GM21717 (cell line): ENCODE measurements at regions not wholly inside any gene's neighbourhood (a gene's known extent, or its start where the extent isn't known, plus 50 kb on each side); places are given as distances from the start of the nearest gene placed in this dataset.

Experiments used
- ATAC-seq: cut with Tn5 transposase; IDR thresholded peaks from one replicate; pipeline ENCODE4 v1.9.1; 2021; ENCODE audit warnings: mild to moderate bottlenecking, moderate library complexity; ENCODE audit not compliant: unreplicated experiment

DNA sequence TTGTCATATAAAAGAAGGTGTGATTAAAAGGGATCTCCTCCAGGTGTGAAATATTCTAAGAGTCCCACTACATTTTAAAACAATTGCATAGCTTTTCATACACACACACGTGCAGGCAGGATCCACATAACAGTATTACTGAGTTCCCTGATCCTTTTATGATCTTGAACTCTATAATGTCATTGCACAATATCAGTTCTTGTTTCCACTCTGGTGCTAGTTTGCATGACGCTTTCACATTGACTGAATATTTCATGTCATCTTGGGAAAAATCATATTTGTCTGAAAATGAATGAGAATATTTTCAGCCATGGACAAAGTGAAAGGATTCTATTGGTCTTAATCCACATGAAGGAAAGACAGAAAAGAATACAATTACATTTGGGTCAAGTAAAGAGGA lies 703.8 kb downstream of the CDH8 start:
- ATAC-seq, result no peak

DNA sequence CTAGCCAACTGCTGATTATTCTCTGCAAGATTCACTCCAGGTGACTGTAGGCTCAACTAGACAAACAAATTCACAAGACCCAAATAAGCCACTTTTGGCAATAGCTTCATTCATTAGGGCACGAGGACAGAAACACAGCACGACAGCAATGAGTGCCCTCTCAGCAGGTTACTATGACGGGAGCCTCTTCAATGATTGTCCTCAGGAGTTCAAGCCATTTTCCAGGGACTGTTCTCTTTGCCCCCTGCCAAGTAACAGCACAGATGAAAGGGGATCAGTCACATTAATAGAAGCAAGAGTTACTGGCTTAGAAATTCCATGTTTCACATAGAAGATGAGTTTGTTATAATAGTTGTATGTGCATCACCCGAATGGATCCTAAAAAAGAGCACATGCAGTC lies 712.2 kb downstream of the CDH8 start:
- ATAC-seq, result no peak

DNA sequence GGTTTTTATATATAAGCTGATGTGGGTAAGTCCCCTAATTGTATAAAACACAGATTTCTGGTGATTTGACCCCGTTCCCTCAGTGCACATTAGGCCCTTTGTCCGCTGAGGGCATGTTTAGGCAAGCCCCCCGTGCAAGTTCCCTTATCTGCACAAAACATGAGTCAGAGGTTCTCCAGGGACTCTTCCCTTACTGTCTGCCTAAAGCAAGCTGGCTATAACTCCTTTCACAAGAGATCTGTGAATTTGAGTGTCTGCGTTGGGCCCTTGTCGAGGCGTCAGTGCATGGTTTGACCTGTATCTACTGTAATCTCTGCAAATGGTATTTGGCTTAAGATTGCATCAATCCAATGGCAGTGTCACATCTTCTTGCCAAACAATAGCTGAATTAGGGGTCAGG lies 712.8 kb downstream of the CDH8 start:
- ATAC-seq, result no peak

DNA sequence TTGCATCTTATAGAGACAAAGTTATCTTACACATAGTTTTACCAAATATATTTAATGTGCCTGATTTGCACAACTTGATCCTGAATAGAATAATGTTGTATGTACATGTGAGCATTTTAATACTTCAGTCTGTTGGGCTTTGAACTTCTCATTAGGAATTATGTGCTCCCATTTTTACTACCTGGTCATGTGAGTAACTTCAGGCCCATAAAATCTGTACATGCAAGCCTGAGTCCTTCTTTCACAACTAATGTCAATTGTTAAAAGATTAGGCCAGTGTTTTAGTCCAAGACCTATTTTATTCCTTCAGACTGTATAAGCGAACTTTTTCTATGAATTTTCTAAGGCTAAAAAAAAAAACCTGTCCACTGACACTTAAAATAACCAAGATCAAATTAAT lies 715.4 kb downstream of the CDH8 start:
- no peak for ATAC-seq

DNA sequence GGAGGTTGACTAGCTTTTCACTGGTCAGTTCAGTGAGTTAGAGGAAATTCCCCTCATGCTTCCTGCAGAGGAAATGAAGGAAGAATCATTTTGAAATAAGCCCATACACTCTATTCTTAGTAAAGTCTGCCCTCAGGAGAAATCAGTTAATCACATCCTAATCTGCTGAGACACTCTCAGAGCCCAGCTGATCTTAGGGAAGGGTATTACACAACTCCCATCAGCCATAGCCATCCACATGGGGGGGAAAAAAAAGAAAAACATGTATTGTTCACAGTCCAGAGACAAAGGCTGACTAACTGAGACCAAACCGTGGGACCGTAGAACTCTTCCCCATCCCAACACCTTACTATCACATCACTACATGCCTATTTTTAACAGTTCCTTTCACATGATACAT lies 722.3 kb downstream of the CDH8 start:
- ATAC-seq, result no peak

DNA sequence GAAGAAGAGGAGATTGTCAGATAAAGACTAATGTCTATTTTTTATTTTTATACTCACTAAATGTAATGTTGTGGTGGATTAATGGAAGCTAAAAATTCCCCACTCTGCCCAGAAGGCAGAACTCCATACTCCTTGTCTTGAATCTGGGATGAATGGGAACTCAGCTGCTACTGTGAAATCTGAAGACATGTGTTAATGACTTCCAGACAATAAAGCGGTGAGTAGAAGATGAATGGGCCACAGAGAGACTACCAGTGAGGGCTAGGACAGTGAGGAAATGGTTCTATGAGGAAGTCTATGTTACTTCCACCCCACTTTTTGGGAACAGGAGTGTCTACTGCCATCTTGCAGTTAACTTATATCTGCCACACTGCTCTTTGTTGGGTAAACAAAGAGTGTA lies 726.9 kb downstream of the CDH8 start:
- no peak for ATAC-seq

DNA sequence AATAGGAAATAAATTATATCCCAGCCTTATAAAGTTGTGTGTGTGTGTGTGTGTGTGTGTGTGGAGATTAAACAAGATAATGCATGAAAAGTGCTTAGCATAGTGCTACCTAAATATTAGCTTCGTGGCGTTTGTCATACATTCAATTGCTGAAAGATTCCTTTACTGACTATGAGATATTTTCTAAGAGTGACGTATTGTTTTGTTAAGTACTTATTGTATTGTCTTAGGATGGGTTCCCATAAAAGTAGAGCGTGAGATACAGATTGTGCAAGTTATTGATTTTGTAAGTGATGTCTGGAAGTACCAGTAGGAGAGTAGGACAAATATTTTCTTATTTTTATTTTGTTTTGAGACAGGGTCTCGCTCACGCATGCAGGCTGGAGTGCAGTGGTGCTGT lies 730.0 kb downstream of the CDH8 start:
- ATAC-seq, result no peak

DNA sequence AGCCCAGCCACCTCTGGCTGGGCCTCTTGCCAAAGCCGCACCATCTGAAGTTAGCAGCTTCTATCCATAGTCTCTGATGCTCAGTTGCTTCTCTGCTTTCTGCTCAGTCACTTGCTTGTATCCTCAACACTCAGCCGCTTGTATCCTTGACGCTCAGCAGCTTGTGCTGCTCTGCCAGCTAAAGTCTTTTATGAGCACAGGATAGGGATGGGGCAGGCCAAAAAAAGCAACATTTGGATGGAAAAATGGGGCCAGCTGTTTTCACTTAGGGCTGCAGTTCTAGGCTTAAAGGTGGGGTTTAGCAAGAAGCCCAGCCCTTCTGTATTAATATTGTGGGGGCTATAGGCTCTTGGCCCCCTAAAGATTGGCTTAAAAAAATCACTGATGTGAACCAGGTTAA lies 739.4 kb downstream of the CDH8 start:
- no peak for ATAC-seq

DNA sequence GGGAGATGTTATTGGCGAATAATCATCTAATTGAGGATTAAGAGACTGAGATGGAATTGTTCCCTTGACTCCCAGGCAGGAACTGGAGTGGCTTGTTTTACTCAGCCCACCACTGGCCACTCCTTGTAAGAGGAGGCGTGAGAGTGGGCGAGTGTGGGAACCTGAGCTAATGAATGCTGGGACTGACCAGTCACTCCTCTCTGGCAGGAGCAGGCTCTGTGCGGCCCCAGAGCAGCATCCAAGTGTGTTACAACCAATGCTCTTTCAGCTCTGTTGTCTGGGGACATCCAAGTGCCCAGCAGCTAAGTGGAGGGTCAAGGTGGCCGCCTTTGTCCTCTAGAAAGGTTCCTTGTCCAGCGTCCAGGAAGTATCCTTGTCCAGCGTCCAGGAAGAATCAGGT lies 739.9 kb downstream of the CDH8 start:
- no peak for ATAC-seq

DNA sequence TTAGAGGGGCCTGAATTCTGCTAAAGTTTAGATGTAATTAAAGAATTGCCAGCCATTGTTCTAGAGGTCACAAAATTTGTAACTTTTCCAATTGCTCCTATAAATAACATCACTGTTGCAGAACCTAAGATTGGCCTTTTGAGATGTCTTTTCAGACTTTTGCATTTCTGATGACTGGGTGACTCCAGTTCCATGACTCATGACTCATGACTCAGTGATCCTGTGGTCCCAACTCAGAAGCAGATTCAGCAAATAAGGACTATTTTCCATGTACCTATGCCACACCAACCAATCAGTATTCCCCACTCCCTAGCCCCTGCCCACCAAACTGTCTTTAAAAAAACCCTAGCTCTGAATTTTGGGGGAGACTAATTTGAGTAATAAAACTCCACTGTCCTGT lies 740.9 kb downstream of the CDH8 start:
- no peak for ATAC-seq

DNA sequence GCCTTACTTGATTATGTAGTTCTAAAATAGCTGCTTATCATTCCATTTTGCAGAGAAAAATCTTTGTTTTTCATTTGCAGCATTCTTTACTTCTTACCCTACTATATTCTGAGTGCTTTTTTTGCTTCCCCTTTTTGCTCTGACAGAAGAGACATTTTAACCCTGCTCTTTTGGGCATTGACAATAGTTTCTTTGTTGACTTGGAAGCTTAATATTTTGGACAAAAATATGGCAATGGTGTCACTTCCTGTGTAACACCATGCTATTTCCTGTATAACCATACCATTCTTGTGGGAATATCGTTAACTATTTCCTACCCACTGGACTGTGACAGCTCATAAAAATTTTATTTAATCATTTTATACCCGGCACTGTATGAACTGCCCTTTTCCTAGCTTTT lies 747.1 kb downstream of the CDH8 start:
- ATAC-seq, result no peak

DNA sequence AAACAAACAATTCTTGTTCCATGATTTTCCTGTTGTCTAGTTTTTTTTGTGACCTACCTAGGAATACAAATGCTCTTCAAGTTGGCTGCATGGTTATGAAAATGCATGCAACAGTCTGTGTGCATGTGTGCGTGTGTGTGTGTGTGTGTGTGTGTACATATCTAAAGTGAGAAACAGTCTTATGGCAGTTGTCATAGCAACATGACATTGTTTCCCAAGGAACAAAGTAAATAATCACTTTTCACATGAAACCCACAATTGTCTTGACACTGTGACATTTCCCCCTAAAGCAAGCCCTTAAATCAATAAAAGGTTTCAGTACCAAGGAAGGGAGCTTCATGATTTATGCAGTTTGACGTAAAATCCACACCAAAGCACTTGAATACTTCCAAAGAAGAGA lies 758.4 kb downstream of the CDH8 start:
- no peak for ATAC-seq

DNA sequence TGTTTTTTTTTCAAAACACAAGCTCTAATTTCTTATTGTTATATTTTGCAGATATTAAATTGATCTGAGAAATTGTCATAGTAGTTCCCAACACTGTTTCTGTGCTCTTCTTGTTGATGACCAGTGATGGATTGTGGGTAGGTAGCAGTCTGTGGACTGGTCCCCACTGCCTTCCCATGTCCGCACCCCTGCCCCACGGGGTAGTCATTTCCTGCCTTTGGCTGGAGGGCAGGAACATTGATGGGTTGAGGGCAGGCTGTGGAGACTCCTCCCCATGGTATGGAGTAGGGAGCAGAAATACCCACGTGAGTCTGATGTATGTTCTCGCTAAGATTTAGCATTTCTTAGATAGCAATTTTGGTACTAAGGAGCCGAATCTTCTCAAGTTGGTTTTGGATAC lies 762.0 kb downstream of the CDH8 start:
- no peak for ATAC-seq

DNA sequence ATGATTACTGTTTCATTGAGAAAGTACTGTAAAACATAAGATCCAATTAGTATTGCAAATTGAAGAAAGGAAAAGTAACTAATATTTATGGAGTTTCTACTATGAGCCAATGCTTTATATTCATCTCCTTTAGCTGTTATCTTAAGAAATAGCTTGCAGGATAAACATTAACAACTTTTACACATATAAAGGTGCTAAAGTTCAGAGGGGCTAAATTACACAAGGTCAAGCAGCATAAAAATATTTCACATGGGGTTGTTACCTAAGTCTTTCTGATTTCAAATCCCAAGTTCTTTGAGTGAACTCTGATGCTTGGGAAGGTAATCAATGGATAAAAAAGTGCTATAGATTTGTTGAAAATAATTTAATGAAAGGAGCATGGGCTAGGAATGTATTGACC lies 765.5 kb downstream of the CDH8 start:
- no peak for ATAC-seq

DNA sequence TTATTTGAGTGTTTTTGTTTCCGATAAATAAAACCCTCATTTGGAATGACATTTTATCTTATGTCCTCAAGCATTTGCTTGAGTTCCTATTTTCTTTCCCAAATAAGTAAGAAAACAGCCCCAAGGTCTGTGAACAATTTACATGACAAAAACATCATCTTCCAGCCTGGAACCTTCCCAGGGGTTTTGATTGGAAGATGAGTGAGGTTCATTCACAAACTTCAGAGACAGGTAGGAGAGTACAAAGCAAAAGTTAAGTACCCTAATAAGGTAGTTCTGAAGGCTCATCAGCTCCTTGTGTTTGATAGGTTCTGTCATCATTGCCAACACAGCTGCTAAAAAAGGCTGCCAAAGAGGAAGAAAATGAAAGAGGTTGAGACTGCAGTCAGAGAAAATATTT lies 772.8 kb downstream of the CDH8 start:
- ATAC-seq, result no peak

DNA sequence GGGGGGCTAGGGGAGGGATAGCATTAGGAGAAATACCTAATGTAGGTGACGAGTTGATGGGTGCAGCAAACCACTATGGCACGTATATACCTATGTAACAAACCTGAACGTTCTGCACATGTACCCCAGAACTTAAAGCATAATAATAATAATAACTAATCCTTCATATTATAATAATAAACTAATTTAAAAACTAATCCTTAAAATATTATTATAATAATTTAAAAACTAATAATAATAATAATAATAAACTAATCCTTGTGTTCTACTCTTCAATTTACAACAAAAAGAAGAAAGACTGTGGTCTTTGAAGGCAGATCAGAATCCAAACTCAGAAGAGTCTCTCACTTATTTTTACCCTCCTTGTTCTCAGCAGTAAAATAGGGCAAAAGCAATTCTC lies 774.9 kb downstream of the CDH8 start:
- no peak for ATAC-seq

DNA sequence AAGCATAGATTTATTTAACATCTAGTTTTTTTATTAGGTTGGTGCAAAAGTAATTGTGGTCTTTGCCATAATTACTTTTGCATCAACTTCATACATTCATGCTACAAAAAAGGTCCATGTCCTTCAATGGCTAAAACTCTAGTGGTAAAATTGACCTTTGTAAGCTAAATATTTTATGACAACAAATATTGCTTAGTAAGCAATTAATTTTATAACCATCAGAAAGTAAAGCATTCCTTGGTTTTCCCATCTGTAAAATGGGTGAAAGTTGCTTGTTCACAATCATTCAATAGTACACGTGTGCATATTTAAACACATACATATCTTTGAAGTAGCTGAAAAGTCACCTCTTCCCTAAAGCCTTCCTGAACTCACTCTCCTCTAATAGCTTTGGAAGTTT lies 789.6 kb downstream of the CDH8 start:
- no peak for ATAC-seq

DNA sequence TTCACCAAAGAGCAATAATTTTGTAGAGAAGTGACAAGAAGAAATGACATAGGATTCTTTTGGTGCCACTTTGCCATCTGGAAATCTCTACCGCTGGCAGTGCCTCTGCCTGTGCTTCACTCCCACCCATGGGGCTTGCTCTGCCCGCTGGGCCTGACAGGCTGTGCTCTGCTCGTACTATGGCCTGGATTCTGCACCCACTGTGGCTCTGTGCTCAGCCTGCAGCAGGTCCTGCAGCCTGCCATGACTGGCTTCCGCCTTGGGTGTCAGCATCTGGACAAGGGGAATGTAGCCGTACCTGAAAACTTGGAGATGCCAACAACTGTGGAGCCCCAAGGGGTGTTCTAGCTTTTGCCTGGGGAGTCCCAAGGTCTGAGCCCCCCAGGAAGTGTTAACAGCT lies 792.3 kb downstream of the CDH8 start:
- ATAC-seq, result no peak

DNA sequence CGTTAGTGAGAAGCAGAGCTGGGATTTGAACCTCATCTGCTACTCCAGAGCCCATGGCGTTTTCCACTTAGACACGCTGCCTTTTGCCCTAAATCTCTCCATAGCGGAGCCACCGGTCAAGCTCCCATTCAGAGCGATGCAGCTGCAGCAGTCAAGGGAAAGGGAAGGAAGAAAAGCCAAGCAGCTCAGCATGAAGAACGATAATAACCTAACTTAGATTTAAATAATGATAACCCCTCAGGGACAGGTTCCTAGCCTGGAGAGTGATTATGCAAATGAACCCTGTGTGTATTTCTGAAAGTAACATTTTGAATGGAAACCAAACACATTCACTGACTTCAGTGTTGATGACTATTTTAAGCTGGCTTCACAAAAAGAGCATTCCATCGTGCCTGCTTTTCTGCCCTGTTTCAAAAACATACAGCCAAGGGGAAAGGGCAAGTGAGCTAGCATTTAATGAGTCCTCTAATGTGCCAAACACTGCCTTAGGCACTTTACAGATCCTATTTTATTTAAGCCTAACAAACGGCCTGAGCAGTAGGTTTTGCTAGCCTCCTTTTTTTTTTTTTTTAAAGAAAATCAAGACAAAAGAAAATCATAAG lies 798.3 kb downstream of the CDH8 start:
- no peak for ATAC-seq

DNA sequence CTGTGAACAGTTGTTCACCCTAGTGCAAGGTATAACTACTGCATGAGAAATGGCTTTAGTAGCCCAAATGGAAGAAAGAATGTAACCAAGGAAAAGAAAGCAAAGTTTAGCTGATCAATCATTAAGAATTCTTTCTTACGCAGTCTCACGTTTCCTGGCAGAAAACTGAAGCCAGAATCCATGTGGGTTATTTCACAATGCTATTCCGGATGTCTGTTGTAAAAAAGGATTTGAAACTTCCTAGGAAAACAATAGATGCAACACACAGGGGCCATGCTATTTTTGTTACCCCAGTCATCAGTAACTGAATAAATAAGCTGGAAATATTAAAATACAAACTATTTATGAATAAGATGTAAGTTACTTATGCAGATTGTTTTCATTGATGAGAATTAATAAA lies 802.5 kb downstream of the CDH8 start:
- ATAC-seq, result no peak

DNA sequence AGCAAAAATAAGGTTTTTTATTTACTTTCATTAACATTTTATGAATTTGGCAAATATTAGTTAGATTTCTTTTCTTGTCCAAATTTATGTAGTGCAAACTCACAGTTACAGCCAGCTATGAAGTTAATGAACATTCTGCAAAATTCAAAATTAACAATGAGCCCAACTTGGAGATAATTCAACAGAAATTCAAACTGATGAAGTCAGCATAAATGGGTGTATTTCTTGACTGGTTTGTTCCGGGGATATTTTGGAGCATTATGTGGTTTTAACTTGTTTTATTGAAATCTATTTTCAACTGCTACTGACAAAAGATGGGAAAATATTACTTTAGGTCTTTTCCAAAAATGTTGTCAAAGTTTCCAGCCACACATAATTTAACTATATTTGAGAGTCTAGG lies 807.9 kb downstream of the CDH8 start:
- no peak for ATAC-seq

DNA sequence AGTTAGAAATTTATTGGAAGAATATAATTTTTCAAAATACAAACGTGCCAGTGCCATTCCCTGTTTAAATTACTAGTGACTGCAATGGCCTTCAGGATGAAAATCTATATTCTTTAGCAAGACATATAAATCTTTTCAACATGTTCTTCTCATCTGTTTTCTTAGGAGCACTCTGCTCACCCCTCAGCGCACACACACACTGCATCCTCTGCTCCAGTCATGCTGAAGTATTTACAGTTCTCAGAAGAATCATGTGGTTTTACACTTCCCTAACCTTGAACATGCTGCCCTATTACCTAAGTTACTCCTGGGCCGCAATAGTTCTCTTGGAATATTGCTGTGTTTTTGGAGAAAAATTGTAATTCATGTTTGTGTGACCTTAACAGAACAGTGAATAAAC lies 820.6 kb downstream of the CDH8 start:
- ATAC-seq, result no peak

DNA sequence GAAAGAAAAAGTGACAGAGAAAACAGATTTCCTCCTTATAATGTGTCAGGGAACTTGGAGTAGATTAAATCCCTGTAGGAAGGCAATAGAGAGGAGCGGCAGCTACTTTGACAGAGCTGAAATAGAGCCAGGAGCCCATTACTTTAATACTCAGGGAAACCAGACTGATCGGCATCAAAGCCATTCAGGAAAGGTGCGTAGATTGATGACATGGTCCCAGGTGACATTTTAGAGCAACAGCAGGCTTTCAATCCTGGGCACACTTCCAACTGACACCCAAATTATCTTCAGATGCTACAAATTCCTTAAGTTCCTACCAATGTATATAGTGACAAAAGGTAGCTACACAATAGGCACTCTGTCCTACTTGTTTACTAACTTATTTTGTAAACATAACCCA lies 821.5 kb downstream of the CDH8 start:
- no peak for ATAC-seq

DNA sequence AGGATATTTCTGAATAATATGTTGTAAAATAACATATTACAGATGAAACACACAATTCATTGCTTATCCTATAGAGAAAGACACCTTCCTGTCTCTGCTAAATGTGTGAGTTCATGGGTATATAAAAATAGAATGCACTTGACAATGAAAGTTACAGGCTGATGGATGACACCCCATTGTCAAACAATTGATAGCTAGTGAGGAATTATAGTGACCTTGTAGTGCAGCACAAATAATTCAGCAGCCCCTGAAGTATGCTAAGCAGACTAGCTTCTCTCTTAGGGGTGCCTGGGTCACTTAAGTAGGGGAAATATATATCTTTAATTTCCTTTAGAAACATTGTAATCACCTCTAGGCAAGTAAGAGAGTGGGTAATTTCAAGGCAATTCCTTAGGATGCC lies 826.2 kb downstream of the CDH8 start:
- ATAC-seq, result no peak
